Fibroblast of mammary gland (primary cell): ENCODE measurements at regions not wholly inside any gene's neighbourhood (a gene's known extent, or its start where the extent isn't known, plus 50 kb on each side); places are given as distances from the start of the nearest gene placed in this dataset.

Experiments used
- DNase-seq: peaks from one replicate; pipeline ENCODE4 v3.0.0-alpha.2; 2010; ENCODE audit warnings: low read depth
- H3K4me3 ChIP-seq: 2 replicates; pipeline ENCODE4 v1.5.1; 2011; ENCODE audit warnings: low read depth, mild to moderate bottlenecking, low read length, moderate library complexity; ENCODE audit not compliant: control insufficient read depth
- CTCF ChIP-seq: conservative IDR thresholded peaks from 2 replicates; pipeline ENCODE4 v1.5.1; 2011; ENCODE audit warnings: low read depth, low read length, inconsistent platforms; ENCODE audit not compliant: control insufficient read depth, insufficient read depth

GRCh38 chr4:79014230-79014629 lies 75.0 kb upstream of the PAQR3 start:
- H3K4me3 ChIP-seq = no peak overlapping the region
- DNase-seq = no peak
- TF ChIP-seq CTCF = no peak

GRCh38 chr4:79013756-79014155 lies 74.5 kb upstream of the PAQR3 start:
- no peak for DNase-seq
- TF ChIP-seq CTCF = no peak

GRCh38 chr4:78990938-78991810 lies 51.9 kb upstream of the PAQR3 start:
- no peak for TF ChIP-seq CTCF
- H3K4me3 ChIP-seq = no peak overlapping the region
- no peak for DNase-seq

More at GRCh38 chr4:79013756-79014155, 74.5 kb upstream of the PAQR3 start:
- H3K4me3 ChIP-seq = no peak overlapping the region

- no peak for TF ChIP-seq CTCF
Measured at GRCh38 chr4:78989697-78990270, 50.5 kb upstream of the PAQR3 start.

More at GRCh38 chr4:78989697-78990270, 50.5 kb upstream of the PAQR3 start:
- no peak overlapping the region for H3K4me3 ChIP-seq
- DNase-seq = no peak
